Heart left ventricle (tissue), 16 donors: ENCODE measurements at regions not wholly inside any gene's neighbourhood (a gene's known extent, or its start where the extent isn't known, plus 50 kb on each side); places are given as distances from the start of the nearest gene placed in this dataset.

ENCODE experiments used
- ATAC-seq, 4 donors: fragments of 200-7000 bp; cut with Tn5 transposase; one replicate each; pipeline ENCODE4 v1.9.1; 2020 to 2022; ENCODE audit warnings: moderate library complexity in 4 of 4, mild to moderate bottlenecking in 3 of 4, moderate number of reproducible peaks in 1 of 4
- DNase-seq, 5 donors: peaks; one replicate each; pipeline ENCODE4 v3.0.0-alpha.2; 2020
- H3K27ac ChIP-seq, 12 donors: fragments of 200-600 bp; sonication (generic) in 4 of 12; one replicate each; pipeline versions ENCODE4 v1.5.0 to v1.8.0; 2016 to 2022; ENCODE audit warnings: mild to moderate bottlenecking in 2 of 12
- H3K27me3 ChIP-seq, 9 donors: fragments of 200-600 bp; sonication (generic) in 2 of 9; one replicate each; pipeline versions ENCODE4 v1.5.1 to v1.8.0; 2016 to 2022; ENCODE audit warnings: mild to moderate bottlenecking in 3 of 9
- H3K36me3 ChIP-seq, 9 donors: fragments of 200-600 bp; sonication (generic) in 2 of 9; one replicate each; pipeline versions ENCODE4 v1.5.0 to v1.8.0; 2018 to 2022; ENCODE audit warnings: mild to moderate bottlenecking in 2 of 9
- H3K4me1 ChIP-seq, 12 donors: fragments of 200-600 bp; sonication (generic) in 4 of 12; one replicate each; pipeline versions ENCODE4 v1.5.0 to v1.8.0; 2016 to 2022; ENCODE audit warnings: mild to moderate bottlenecking in 3 of 12
- H3K4me3 ChIP-seq, 12 donors: fragments of 200-600 bp; sonication (generic) in 4 of 12; one replicate each; pipeline versions ENCODE4 v1.5.0 to v1.8.0; 2017 to 2022; ENCODE audit warnings: mild to moderate bottlenecking in 9 of 12, moderate library complexity in 4 of 12
- H3K9me3 ChIP-seq, 12 donors: fragments of 200-600 bp; sonication (generic) in 4 of 12; one replicate each; pipeline versions ENCODE4 v1.5.0 to v1.8.0; 2016 to 2022; ENCODE audit warnings: mild to moderate bottlenecking in 1 of 12
- CTCF ChIP-seq, 12 donors: fragments of 200-600 bp; sonication (generic) in 4 of 12; IDR thresholded peaks; one replicate each; pipeline versions ENCODE4 v1.5.0 to v1.8.0; 2018 to 2022; ENCODE audit warnings: antibody characterized with exemption in 12 of 12, mild to moderate bottlenecking in 5 of 12
- POLR2A ChIP-seq, 2 donors: fragments of 450-650 bp; IDR thresholded peaks; one replicate each; pipeline ENCODE4 v1.6.1; 2017; ENCODE audit warnings: antibody characterized with exemption in 2 of 2, mild to moderate bottlenecking in 2 of 2, moderate library complexity in 2 of 2
- WGBS, 4 donors: extraction: QIAGEN DNeasy Blood & Tissue Kit in 2 of 4; methylation state at CpG; one replicate each; pipeline versions ENCODE4 v1.1.5 to v1.1.7; 2013 to 2018; 5-methylcytosine and 5-hydroxymethylcytosine counted together
- intact Hi-C, 10 donors: fragments of 100-400 bp; cut with DNase I; formaldehyde crosslinking; loops; one replicate each; pipeline versions ENCODE4 v1.11.1 to v1.14.2; 2022
- donor health status: ischemic (EF 13 %, LVEDD 7.1; RV severe dilation, severe dysfunction).
- donor health status: healthy with polysubstance abuse.
- donor health status: DM: no; HTN: yes; CAD: no.
- donor health status: DM: no; HTN: no; CAD: no.
- donor health status: ischemic (EF 25% LVEDD 6.9; RV normal size, moderate dysfunction).
- donor health status: ischemic (EF 25% LVEDD 5.7; RV mildly dilated, moderate dysfunction).
- donor health status: healthy.
- donor health status: DM: yes; HTN: yes; CAD: no.
- donor health status: ischemic (EF 35%, LVEDD 5.7; RV mildly dilated, moderate dysfunction).
- donor health status: nonischemic (EF 11% LVEDD 7.7; RV severe dilation, severe dysfunction).
- donor health status: DM: yes; HTN: yes; CAD: no.
- donor health status: PGD.
- donor health status: ischemic (EF 29% LVEDD 5.4; RV normal size, mild dysfunction).
- donor health status: nonischemic (EF 23%, LVEDD 6.1; RV moderate dilation, normal function).

DNA sequence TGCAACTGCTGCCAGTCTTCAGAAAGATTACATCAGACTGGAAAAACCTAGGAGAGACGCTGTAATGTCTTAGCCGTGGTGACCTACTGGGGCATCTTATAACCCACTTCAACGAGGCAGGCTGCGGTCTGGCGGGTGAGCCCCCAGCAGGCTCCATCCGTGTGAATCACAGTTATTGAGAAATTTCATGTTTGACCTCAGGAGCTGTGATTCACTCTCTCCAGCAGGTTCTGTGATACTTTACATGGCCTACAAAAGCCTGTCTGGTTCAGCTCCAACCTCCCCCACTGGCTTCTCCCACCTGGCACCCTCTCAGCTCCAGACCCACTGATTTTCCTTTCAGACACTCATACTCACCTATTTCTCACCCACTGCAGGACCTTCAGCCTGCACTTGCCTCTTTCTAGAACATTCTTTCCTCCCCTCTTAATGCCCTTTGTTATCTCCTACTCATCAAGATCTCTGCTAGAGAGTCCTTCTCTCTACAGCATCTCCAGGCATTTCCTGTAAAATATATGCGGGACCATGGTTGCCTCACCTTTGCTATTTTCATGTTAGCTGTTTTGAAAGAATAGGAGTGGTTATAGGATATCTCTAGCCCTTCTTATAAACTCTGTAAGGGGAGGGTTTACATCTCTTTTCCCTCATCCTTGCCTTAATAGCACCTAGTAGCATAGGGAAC lies 227.9 kb downstream of the MAF start:
- TF ChIP-seq POLR2A (IDR thresholded peaks at IDR 0.05) (no peak), CTCF (IDR thresholded peaks at IDR 0.05) (no peak)
- ATAC-seq: no peak
- WGBS, 4 donors: 76 to 93% (median 88%) methylated on average over 7 of the region's 7 CpGs

GRCh38 chr16:79370736-79371135 lies 229.8 kb downstream of the MAF start:
- ATAC-seq (no peak), DNase-seq (no peak)
- 92 to 98% (median 96%) methylated on average over 2 of the region's 2 CpGs for WGBS, 4 donors
- intact Hi-C loops: no loop called here
- H3K4me3 ChIP-seq: no peak overlapping the region
- H3K27ac ChIP-seq: no peak overlapping the region
- H3K4me1 ChIP-seq: no peaks in the 10 kb centered on the region
- TF ChIP-seq POLR2A (IDR thresholded peaks at IDR 0.05) (no peak), CTCF (IDR thresholded peaks at IDR 0.05) (no peak)
- H3K36me3 ChIP-seq: no peaks in the 10 kb centered on the region
- H3K9me3 ChIP-seq: peaks cover 0 to 22% (median 0%) of the 10 kb centered on the region in 12 donors
- H3K27me3 ChIP-seq: no peaks in the 10 kb centered on the region

More for the DNA sequence above, 227.9 kb downstream of the MAF start:
- no peaks in the 10 kb centered on the region for H3K27me3 ChIP-seq
- no peaks in the 10 kb centered on the region for H3K36me3 ChIP-seq
- peaks cover 0 to 20% (median 0%) of the 10 kb centered on the region in 12 donors for H3K9me3 ChIP-seq
- intact Hi-C loops: no loop called here
- H3K27ac ChIP-seq: no peak overlapping the region
- H3K4me3 ChIP-seq: no peak overlapping the region
- H3K4me1 ChIP-seq: no peaks in the 10 kb centered on the region
- no peak for DNase-seq

DNA sequence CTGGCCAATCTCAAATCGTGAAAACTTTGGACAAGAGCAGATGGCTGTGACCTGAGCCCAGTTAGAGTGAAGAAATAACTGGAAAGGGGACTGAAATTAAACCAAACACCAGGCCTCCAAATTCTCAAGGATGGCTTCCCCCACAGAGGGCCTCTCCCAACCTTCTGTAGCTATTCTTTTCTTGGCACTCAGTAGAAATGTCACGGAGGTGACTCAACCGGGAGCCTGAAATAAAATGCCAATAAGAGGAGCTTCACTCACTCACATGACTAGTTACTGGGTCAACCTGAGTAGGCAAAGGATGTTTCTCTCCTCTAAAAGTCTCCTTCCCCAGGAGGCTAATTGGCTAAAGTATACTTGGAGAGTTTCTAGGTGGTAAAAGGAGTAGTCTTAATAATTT lies 230.7 kb downstream of the MAF start:
- TF ChIP-seq POLR2A (IDR thresholded peaks at IDR 0.05) (no peak), CTCF (IDR thresholded peaks at IDR 0.05) (no peak)
- no peak overlapping the region for H3K27ac ChIP-seq
- peak in 2 of 4 donors; percentile 66 to 79 for ATAC-seq

DNA sequence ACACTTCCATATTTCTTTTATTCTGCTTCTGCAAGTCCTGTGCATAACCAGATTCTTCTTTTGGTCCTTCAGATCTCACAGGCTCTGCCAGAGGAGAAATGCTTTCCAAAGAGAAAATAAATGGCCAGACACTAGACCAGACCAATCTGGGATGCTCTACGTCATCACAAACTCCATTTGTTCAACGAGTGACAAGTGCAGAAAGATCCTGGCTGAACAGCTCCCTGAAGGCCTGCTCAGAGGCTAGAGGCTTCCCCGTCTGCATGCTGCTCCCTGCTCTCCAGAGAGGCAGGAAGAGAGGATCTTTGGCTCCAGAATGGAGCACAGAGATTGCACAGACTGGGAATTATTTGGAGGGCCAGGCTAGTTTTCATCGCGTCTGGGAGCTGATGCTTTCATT lies 232.7 kb downstream of the MAF start:
- Histone ChIP-seq H3K36me3 (no peaks in the 10 kb centered on the region), H3K4me3 (no peak overlapping the region), H3K27me3 (no peaks in the 10 kb centered on the region), H3K4me1 (no peaks in the 10 kb centered on the region), H3K9me3 (peaks cover 0 to 22% (median 0%) of the 10 kb centered on the region in 12 donors), H3K27ac (no peak overlapping the region)
- TF ChIP-seq CTCF (IDR thresholded peaks at IDR 0.05) (no peak), POLR2A (IDR thresholded peaks at IDR 0.05) (no peak)
- 60 to 66% (median 63%) methylated on average over 5 of the region's 5 CpGs for WGBS, 4 donors
- intact Hi-C loops: no loop called here
- DNase-seq: peak in 1 of 5 donors; percentile 31
- ATAC-seq: no peak

More for the DNA sequence above, 230.7 kb downstream of the MAF start:
- no peaks in the 10 kb centered on the region for H3K4me1 ChIP-seq
- DNase-seq: no peak
- peaks cover 0 to 22% (median 0%) of the 10 kb centered on the region in 12 donors for H3K9me3 ChIP-seq
- 55 to 62% (median 58%) methylated on average over 3 of the region's 3 CpGs for WGBS, 4 donors
- intact Hi-C loops: no loop called here
- H3K36me3 ChIP-seq: no peaks in the 10 kb centered on the region
- no peak overlapping the region for H3K4me3 ChIP-seq
- H3K27me3 ChIP-seq: no peaks in the 10 kb centered on the region
